ENCODE measurements at regions not wholly inside any gene's neighbourhood (a gene's known extent, or its start where the extent isn't known, plus 50 kb on each side); places are given as distances from the start of the nearest gene placed in this dataset.
"Not testable (repeated sequence)": the region's sequence is repeated elsewhere in the genome, so short reads cannot be mapped to it uniquely, and the experiment has no call there.

DNA sequence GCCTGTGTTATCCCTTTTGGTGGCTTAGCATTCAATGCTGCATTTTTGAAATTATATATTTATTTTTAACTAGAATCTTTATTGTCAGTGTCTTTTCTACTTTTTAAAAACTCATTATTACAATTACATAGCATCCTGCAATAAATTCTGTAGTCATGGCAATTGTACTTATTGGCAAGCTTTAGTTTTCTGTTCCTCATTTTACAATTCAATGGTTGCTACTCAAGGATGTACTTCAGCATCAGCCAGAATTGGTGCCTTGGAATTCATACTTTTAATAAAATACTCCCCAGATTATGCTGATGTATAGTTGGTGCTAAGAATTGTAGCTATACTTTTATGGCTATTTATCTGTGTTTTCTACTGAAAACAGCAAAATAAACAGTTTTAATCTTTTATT lies 1756.8 kb upstream of the SEL1L start:
- no peaks in the 10 kb centered on the region for H3K27me3 ChIP-seq (ENCODE audit: control insufficient read depth, insufficient read depth, low read length)
- intact Hi-C loops (cut with micrococcal nuclease), result no loop called here
- H3K36me3 ChIP-seq (ENCODE audit: control insufficient read depth, insufficient read depth, low read length), result no peaks in the 10 kb centered on the region
- Mint-ChIP-seq H3K36me3 (peaks cover 12% of the 10 kb centered on the region), H3K27ac (no peak overlapping the region), H3K9me3 (peaks cover 18 to 20% of the 10 kb centered on the region in 2 donors), H3K4me1 (no peaks in the 10 kb centered on the region), H3K27me3 (ENCODE audit: low read depth in 2 of 2) (no peaks in the 10 kb centered on the region), H3K4me3 (no peak overlapping the region)
- TF ChIP-seq, protein P1, sequence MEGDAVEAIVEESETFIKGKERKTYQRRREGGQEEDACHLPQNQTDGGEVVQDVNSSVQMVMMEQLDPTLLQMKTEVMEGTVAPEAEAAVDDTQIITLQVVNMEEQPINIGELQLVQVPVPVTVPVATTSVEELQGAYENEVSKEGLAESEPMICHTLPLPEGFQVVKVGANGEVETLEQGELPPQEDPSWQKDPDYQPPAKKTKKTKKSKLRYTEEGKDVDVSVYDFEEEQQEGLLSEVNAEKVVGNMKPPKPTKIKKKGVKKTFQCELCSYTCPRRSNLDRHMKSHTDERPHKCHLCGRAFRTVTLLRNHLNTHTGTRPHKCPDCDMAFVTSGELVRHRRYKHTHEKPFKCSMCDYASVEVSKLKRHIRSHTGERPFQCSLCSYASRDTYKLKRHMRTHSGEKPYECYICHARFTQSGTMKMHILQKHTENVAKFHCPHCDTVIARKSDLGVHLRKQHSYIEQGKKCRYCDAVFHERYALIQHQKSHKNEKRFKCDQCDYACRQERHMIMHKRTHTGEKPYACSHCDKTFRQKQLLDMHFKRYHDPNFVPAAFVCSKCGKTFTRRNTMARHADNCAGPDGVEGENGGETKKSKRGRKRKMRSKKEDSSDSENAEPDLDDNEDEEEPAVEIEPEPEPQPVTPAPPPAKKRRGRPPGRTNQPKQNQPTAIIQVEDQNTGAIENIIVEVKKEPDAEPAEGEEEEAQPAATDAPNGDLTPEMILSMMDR (IDR thresholded peaks at IDR 0.05), result no peak
- no peak overlapping the region for H3K27ac ChIP-seq (ENCODE audit: low read length)
- H3K4me1 ChIP-seq (ENCODE audit: control insufficient read depth, insufficient read depth, low read length), result no peaks in the 10 kb centered on the region
- peaks cover 4% of the 10 kb centered on the region for H3K9me3 ChIP-seq (ENCODE audit: control insufficient read depth, insufficient read depth, low read length)
- DNase-seq (no peak), ATAC-seq (no peak)
- H3K4me3 ChIP-seq (ENCODE audit: low read length), result no peak overlapping the region

DNA sequence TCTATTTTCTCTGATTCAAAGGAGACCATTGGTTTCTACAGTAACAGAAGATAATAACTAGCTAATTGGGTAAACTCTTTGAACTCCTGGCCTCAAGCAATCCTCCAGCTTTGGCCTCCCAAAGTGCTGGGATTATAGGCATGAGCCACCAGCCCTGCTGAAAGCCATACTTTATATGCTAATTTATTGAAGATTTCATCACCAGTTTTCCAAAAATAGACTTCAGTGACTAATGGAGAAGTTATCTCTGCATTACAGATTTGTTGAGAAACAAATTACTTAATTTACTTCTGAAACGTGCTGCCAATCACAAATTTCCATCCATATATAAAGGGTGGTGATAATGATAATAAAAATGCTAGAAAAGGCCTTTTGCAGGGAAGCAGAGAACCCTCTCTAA lies 1758.1 kb upstream of the SEL1L start:
- DNase-seq, result no peak
- TF ChIP-seq, protein P1 (IDR thresholded peaks at IDR 0.05), result no peak
- Histone ChIP-seq H3K27ac (ENCODE audit: low read length) (no peak overlapping the region), H3K4me3 (ENCODE audit: low read length) (no peak overlapping the region), H3K9me3 (ENCODE audit: control insufficient read depth, insufficient read depth, low read length) (peaks cover 4% of the 10 kb centered on the region), H3K27me3 (ENCODE audit: control insufficient read depth, insufficient read depth, low read length) (no peaks in the 10 kb centered on the region), H3K4me1 (ENCODE audit: control insufficient read depth, insufficient read depth, low read length) (no peaks in the 10 kb centered on the region), H3K36me3 (ENCODE audit: control insufficient read depth, insufficient read depth, low read length) (no peaks in the 10 kb centered on the region)
- no peak overlapping the region for H3K27ac Mint-ChIP-seq
- H3K9me3 Mint-ChIP-seq, result peaks cover 18 to 24% of the 10 kb centered on the region in 2 donors
- intact Hi-C loops (cut with micrococcal nuclease), result no loop called here
- H3K4me1 Mint-ChIP-seq, result no peaks in the 10 kb centered on the region
- H3K36me3 Mint-ChIP-seq, result peaks cover 12% of the 10 kb centered on the region
- no CpG with 5 or more reads among the region's 1 CpG for WGBS (ENCODE audit: insufficient coverage)
- H3K27me3 Mint-ChIP-seq (ENCODE audit: low read depth in 2 of 2), result no peaks in the 10 kb centered on the region
- H3K4me3 Mint-ChIP-seq, result no peak overlapping the region
- no peak for ATAC-seq

DNA sequence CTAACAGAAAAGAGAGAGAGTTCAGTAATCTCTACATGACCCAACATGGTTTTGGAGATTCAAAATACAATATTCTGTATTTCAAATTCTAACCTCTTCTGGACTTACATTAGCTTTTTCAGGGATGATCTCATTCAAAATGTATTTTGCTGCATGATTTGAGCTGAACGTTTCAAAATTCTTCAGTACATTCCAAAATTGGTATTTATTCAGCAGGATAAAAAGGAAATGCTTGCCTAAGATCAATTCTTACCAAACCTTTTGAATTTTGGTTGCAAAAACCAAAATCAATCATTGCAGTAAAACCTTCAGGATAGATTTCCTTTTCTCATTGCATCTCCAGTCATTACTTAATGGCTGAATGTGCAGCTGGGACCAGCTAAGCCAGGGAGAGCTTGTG lies 1761.3 kb upstream of the SEL1L start:
- DNase-seq, result no peak
- TF ChIP-seq, protein P1 (IDR thresholded peaks at IDR 0.05), result no peak
- H3K36me3 Mint-ChIP-seq, result peaks cover 7% of the 10 kb centered on the region
- WGBS (ENCODE audit: insufficient coverage), result 91% methylated on average over 1 of the region's 1 CpG
- Histone ChIP-seq H3K27me3 (ENCODE audit: control insufficient read depth, insufficient read depth, low read length) (no peaks in the 10 kb centered on the region), H3K4me3 (ENCODE audit: low read length) (no peak overlapping the region), H3K27ac (ENCODE audit: low read length) (no peak overlapping the region), H3K36me3 (ENCODE audit: control insufficient read depth, insufficient read depth, low read length) (no peaks in the 10 kb centered on the region), H3K4me1 (ENCODE audit: control insufficient read depth, insufficient read depth, low read length) (no peaks in the 10 kb centered on the region), H3K9me3 (ENCODE audit: control insufficient read depth, insufficient read depth, low read length) (peaks cover 4% of the 10 kb centered on the region)
- no peak overlapping the region for H3K4me3 Mint-ChIP-seq
- no peak for ATAC-seq
- H3K27ac Mint-ChIP-seq, result no peak overlapping the region
- no peaks in the 10 kb centered on the region for H3K27me3 Mint-ChIP-seq (ENCODE audit: low read depth in 2 of 2)
- H3K9me3 Mint-ChIP-seq, result peaks cover 10 to 15% of the 10 kb centered on the region in 2 donors
- intact Hi-C loops (cut with micrococcal nuclease), result no loop called here
- H3K4me1 Mint-ChIP-seq, result no peaks in the 10 kb centered on the region

DNA sequence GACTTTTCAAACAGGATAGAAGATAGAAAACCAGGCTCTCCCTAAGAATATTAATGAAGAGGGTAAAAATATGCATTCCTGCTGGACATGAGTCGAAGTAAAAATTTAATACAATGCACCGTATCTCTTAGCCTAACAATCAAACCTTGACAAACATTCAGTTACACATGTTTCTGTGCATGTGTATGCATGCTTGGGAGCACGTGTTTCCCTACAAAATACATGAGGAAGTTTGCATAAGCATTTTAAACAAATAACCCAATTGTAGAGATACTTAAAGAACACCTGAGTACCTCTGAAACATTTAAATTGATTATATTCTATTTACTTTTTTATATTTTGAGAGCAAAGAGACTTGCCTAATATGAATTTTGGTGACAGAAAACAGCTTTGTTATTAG lies 1763.7 kb upstream of the SEL1L start:
- H3K9me3 Mint-ChIP-seq, result peaks cover 10 to 15% of the 10 kb centered on the region in 2 donors
- DNase-seq (no peak), ATAC-seq (no peak)
- no peaks in the 10 kb centered on the region for H3K27me3 Mint-ChIP-seq (ENCODE audit: low read depth in 2 of 2)
- Histone ChIP-seq H3K4me3 (ENCODE audit: low read length) (no peak overlapping the region), H3K9me3 (ENCODE audit: control insufficient read depth, insufficient read depth, low read length) (no peaks in the 10 kb centered on the region), H3K36me3 (ENCODE audit: control insufficient read depth, insufficient read depth, low read length) (no peaks in the 10 kb centered on the region), H3K4me1 (ENCODE audit: control insufficient read depth, insufficient read depth, low read length) (no peaks in the 10 kb centered on the region), H3K27ac (ENCODE audit: low read length) (no peak overlapping the region), H3K27me3 (ENCODE audit: control insufficient read depth, insufficient read depth, low read length) (no peaks in the 10 kb centered on the region)
- no peak overlapping the region for H3K4me3 Mint-ChIP-seq
- intact Hi-C loops (cut with micrococcal nuclease), result no loop called here
- peaks cover 7% of the 10 kb centered on the region for H3K36me3 Mint-ChIP-seq
- no peak overlapping the region for H3K27ac Mint-ChIP-seq
- TF ChIP-seq, protein P1 (IDR thresholded peaks at IDR 0.05), result no peak
- no peaks in the 10 kb centered on the region for H3K4me1 Mint-ChIP-seq
- 69% methylated on average over 3 of the region's 3 CpGs for WGBS (ENCODE audit: insufficient coverage)

DNA sequence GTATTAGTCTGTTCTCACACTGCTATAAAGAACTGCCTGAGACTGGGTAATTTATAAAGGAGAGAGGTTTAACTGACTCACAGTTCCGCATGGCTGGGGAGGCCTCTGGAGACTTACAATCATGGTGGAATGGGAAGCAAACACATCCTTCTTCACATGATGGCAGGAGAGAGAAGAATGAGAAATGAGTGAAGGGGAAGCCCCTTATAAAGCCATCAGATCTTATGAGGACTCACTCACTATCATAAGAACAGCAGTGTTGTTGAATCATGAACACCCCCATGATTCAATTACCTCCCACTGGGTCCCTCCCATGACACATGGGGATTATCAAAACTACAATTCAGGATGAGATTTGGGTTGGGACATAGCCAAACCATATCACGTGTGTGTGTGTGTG lies 1764.4 kb upstream of the SEL1L start:
- H3K9me3 Mint-ChIP-seq, result peaks cover 7 to 12% of the 10 kb centered on the region in 2 donors
- H3K27ac Mint-ChIP-seq; H3K4me3 Mint-ChIP-seq; H3K27me3 Mint-ChIP-seq (ENCODE audit: low read depth in 2 of 2); H3K36me3 Mint-ChIP-seq; H3K9me3 ChIP-seq (ENCODE audit: control insufficient read depth, insufficient read depth, low read length); DNase-seq; intact Hi-C loops (cut with micrococcal nuclease); H3K27ac ChIP-seq (ENCODE audit: low read length); ATAC-seq; H3K4me1 ChIP-seq (ENCODE audit: control insufficient read depth, insufficient read depth, low read length); H3K36me3 ChIP-seq (ENCODE audit: control insufficient read depth, insufficient read depth, low read length); H3K27me3 ChIP-seq (ENCODE audit: control insufficient read depth, insufficient read depth, low read length); H3K4me3 ChIP-seq (ENCODE audit: low read length); H3K4me1 Mint-ChIP-seq: not testable (repeated sequence)
- WGBS (ENCODE audit: insufficient coverage), result 68% methylated on average over 2 of the region's 2 CpGs

Measured in natural killer cell (primary cell).